H1 (cell line): ENCODE measurements at regions not wholly inside any gene's neighbourhood (a gene's known extent, or its start where the extent isn't known, plus 50 kb on each side); places are given as distances from the start of the nearest gene placed in this dataset.

Experiments used
- CTCF ChIA-PET: fragments of 300-600 bp; sonication (Branson Sonifier 250); formaldehyde crosslinking; loops from one replicate; lab custom pipeline; 2021; ENCODE audit not compliant: partially characterized antibody; lab: Charles Lee
- POLR2A ChIA-PET: fragments of 300-600 bp; sonication (Branson Sonifier 250); formaldehyde crosslinking; loops from one replicate; lab custom pipeline; 2021; ENCODE audit warnings: inconsistent platforms; ENCODE audit not compliant: partially characterized antibody; lab: Charles Lee
- DNase-seq, 2 experiments: peaks; one replicate each; pipeline versions ENCODE4 v3.0.0 to v3.0.0-alpha.2; 2010 to 2022; ENCODE audit warnings: low spot score in 2 of 2, low read depth in 1 of 2, mixed read lengths in 1 of 2
- FAIRE-seq: peaks from 2 replicates; lab custom pipeline; 2011; peaks lifted over from hg19 to GRCh38; lab: Jason Lieb, UNC
- H2AFZ ChIP-seq: 2 replicates; pipeline ENCODE4 v1.8.1; 2012; ENCODE audit warnings: low read length, inconsistent platforms
- H2AK5ac ChIP-seq: 2 replicates; pipeline ENCODE4 v1.6.1; 2013; ENCODE audit warnings: low read depth, low read length
- H2BK120ac ChIP-seq: replicated peaks from 2 replicates; pipeline ENCODE3; 2013; ENCODE audit warnings: low read depth, low read length, inconsistent platforms
- H2BK12ac ChIP-seq: 2 replicates; pipeline ENCODE4 v1.6.1; 2013; ENCODE audit warnings: low read depth, low read length
- H2BK15ac ChIP-seq: 2 replicates; pipeline ENCODE4 v1.6.1; 2013; ENCODE audit warnings: low read length
- H2BK20ac ChIP-seq: 2 replicates; pipeline ENCODE4 v1.6.1; 2013; ENCODE audit warnings: low read length
- H2BK5ac ChIP-seq: 2 replicates; pipeline ENCODE4 v1.6.1; 2013; ENCODE audit warnings: low read depth, low read length
- H3K14ac ChIP-seq: 2 replicates; pipeline ENCODE4 v1.6.1; 2013; ENCODE audit warnings: inconsistent platforms; ENCODE audit not compliant: insufficient read length
- H3K18ac ChIP-seq: 2 replicates; pipeline ENCODE4 v1.6.1; 2013; ENCODE audit warnings: low read length; ENCODE audit errors: extremely low read depth
- H3K23ac ChIP-seq: 2 replicates; pipeline ENCODE4 v1.6.1; 2013; ENCODE audit warnings: inconsistent platforms; ENCODE audit not compliant: insufficient read length
- H3K23me2 ChIP-seq: 2 replicates; pipeline ENCODE4 v1.6.1; 2013; ENCODE audit warnings: low read depth, low read length
- H3K27ac ChIP-seq: 2 replicates; pipeline ENCODE4 v1.6.1; 2011; ENCODE audit warnings: low read depth, low read length, inconsistent platforms
- H3K27me3 ChIP-seq, 4 experiments: replicated peaks in 1 of 4; 1 replicate in 1 of 4; 2 replicates in 3 of 4; pipeline versions ENCODE4 v1.6.1 to v1.8.1; 2011 to 2013; ENCODE audit warnings: low read length in 3 of 4, mild to moderate bottlenecking in 3 of 4, inconsistent platforms in 2 of 4, mixed read lengths in 2 of 4, moderate library complexity in 1 of 4; ENCODE audit not compliant: control insufficient read depth in 3 of 4, insufficient read depth in 3 of 4; ENCODE audit errors: extremely low read depth in 1 of 4
- H3K36me3 ChIP-seq, 4 experiments: 2 replicates each; pipeline versions ENCODE4 v1.6.1 to v1.8.1; 2011 to 2013; ENCODE audit warnings: mild to moderate bottlenecking in 4 of 4, low read length in 3 of 4, moderate library complexity in 2 of 4, control low read depth in 1 of 4, inconsistent platforms in 1 of 4; ENCODE audit not compliant: insufficient read depth in 4 of 4, control insufficient read depth in 2 of 4
- H3K4ac ChIP-seq: replicated peaks from 2 replicates; pipeline ENCODE3; 2013; ENCODE audit warnings: low read length, low read depth, mixed read lengths, inconsistent platforms; ENCODE audit not compliant: insufficient read length
- H3K4me1 ChIP-seq, 4 experiments: replicated peaks in 1 of 4; 1 replicate in 1 of 4; 2 replicates in 3 of 4; pipeline versions ENCODE4 v1.6.1 to v1.8.1; 2011 to 2013; ENCODE audit warnings: low read length in 3 of 4, inconsistent platforms in 2 of 4, mixed read lengths in 1 of 4; ENCODE audit not compliant: insufficient read depth in 4 of 4, control insufficient read depth in 3 of 4
- H3K4me2 ChIP-seq, 2 experiments: 2 replicates each; pipeline versions ENCODE4 v1.6.1 to v1.8.1; 2011 to 2013; ENCODE audit warnings: low read depth in 2 of 2, low read length in 2 of 2, control low read depth in 1 of 2, inconsistent platforms in 1 of 2, mild to moderate bottlenecking in 1 of 2; ENCODE audit not compliant: insufficient read depth in 1 of 2
- H3K4me3 ChIP-seq, 4 experiments: fragments of 200-600, 300-600 bp in 1 of 4; sonication (generic), shearing (Covaris generic), sonication (Bioruptor Twin) in 1 of 4; 2 replicates each; pipeline versions ENCODE4 v1.5.1 to v1.8.1; 2011 to 2016; ENCODE audit warnings: low read length in 4 of 4, low read depth in 3 of 4, control low read depth in 2 of 4, inconsistent platforms in 2 of 4, mild to moderate bottlenecking in 2 of 4, mixed read lengths in 1 of 4, moderate library complexity in 1 of 4; ENCODE audit not compliant: insufficient read depth in 2 of 4; ENCODE audit errors: extremely low read depth in 1 of 4
- H3K56ac ChIP-seq: replicated peaks from 2 replicates; pipeline ENCODE3; 2013; ENCODE audit warnings: low read depth, mild to moderate bottlenecking, mixed read lengths, low read length, inconsistent platforms; ENCODE audit not compliant: insufficient read length
- H3K79me1 ChIP-seq: 2 replicates; pipeline ENCODE4 v1.6.1; 2013; ENCODE audit warnings: low read depth, low read length, control low read depth
- H3K79me2 ChIP-seq, 2 experiments: 2 replicates each; pipeline versions ENCODE4 v1.6.1 to v1.8.1; 2012 to 2013; ENCODE audit warnings: low read length in 2 of 2, mild to moderate bottlenecking in 2 of 2, inconsistent platforms in 1 of 2; ENCODE audit not compliant: insufficient read depth in 2 of 2, control insufficient read depth in 1 of 2
- H3K9ac ChIP-seq, 4 experiments: replicated peaks in 1 of 4; 1 replicate in 1 of 4; 2 replicates in 3 of 4; pipeline versions ENCODE4 v1.6.1 to v1.8.1; 2011 to 2013; ENCODE audit warnings: low read depth in 3 of 4, low read length in 3 of 4, control low read depth in 2 of 4, mild to moderate bottlenecking in 2 of 4, moderate library complexity in 2 of 4, inconsistent platforms in 1 of 4; ENCODE audit errors: extremely low read depth in 1 of 4
- H3K9me3 ChIP-seq, 2 experiments: 2 replicates each; pipeline versions ENCODE4 v1.6.1 to v1.8.1; 2012 to 2013; ENCODE audit warnings: mild to moderate bottlenecking in 2 of 2, moderate library complexity in 2 of 2, control low read depth in 1 of 2, inconsistent platforms in 1 of 2, low read depth in 1 of 2, low read length in 1 of 2, mixed read lengths in 1 of 2; ENCODE audit not compliant: insufficient read depth in 2 of 2
- H4K20me1 ChIP-seq, 2 experiments: replicated peaks in 1 of 2; 2 replicates each; pipeline versions ENCODE3 to v1.8.1; 2011 to 2013; ENCODE audit warnings: inconsistent platforms in 2 of 2, low read length in 2 of 2, mild to moderate bottlenecking in 1 of 2; ENCODE audit not compliant: insufficient read depth in 2 of 2, control insufficient read depth in 1 of 2
- H4K5ac ChIP-seq: 2 replicates; pipeline ENCODE4 v1.6.1; 2013; ENCODE audit warnings: low read length, low read depth, mixed read lengths, inconsistent platforms; ENCODE audit not compliant: insufficient read length
- H4K8ac ChIP-seq: 2 replicates; pipeline ENCODE4 v1.8.0; 2013; ENCODE audit warnings: mild to moderate bottlenecking, moderate library complexity, low read length, inconsistent platforms; ENCODE audit not compliant: insufficient read depth; ENCODE audit errors: extremely low read depth
- H4K91ac ChIP-seq: replicated peaks from 2 replicates; pipeline ENCODE3; 2013; ENCODE audit warnings: low read length, mixed read lengths, inconsistent platforms; ENCODE audit not compliant: insufficient read length
- CTBP2 ChIP-seq: IDR thresholded peaks from 2 replicates; pipeline ENCODE4 v1.7.0; 2011; ENCODE audit warnings: borderline replicate concordance, mild to moderate bottlenecking, moderate library complexity, mixed read lengths, low read length; ENCODE audit not compliant: insufficient read depth, insufficient read length
- JUND ChIP-seq: IDR thresholded peaks from 2 replicates; pipeline ENCODE4 v1.6.1; 2011; ENCODE audit warnings: mild to moderate bottlenecking, improper control_type of control experiment, low read length
- WGBS, 2 experiments: shearing (Covaris generic) in 1 of 2; methylation state at CpG; one replicate each; pipeline versions ENCODE4 v1.1.6 to v1.1.7; 2013 to 2015; ENCODE audit warnings: low lambda C conversion rate in 2 of 2, mixed read lengths in 2 of 2, inconsistent platforms in 1 of 2, low coverage in 1 of 2, missing lambda C conversion rate in 1 of 2; ENCODE audit not compliant: insufficient replicate concordance in 2 of 2, insufficient coverage in 1 of 2, insufficient read length in 1 of 2; ENCODE audit errors: extremely low coverage in 1 of 2, missing lambda C conversion rate in 1 of 2; 5-methylcytosine and 5-hydroxymethylcytosine counted together
- TF ChIP-seq, protein P1 (sequence below): IDR thresholded peaks from 2 replicates; pipeline ENCODE4 v1.6.1; 2011; ENCODE audit warnings: low read depth, mild to moderate bottlenecking, low read length; ENCODE audit not compliant: insufficient read depth

DNA sequence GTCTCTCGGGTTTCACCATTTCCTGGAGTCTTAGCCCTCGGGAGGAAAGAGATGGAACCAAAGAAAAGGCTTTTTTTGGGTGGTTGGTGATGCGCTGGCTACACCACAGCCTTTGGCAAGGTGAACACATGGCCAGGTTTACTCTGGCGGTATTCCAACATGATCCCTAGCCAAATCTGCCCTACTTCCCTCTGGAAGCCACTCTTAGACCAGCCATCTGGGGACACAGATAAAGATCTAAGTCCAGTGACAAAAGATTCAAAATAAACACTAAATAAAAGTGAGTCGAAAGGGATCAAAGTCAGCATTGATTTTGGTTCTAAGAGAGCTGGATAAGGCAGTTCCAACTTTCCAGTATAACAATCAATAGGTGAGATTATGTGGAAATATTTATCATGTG, 694.5 kb downstream of the VRK1 start:
- Histone ChIP-seq H4K91ac (no peak overlapping the region), H2BK12ac (no peak overlapping the region), H3K23ac (no peak overlapping the region), H3K27ac (no peak overlapping the region), H3K27me3 (no peaks in the 10 kb centered on the region), H3K9me3 (no peaks in the 10 kb centered on the region), H2BK120ac (no peak overlapping the region), H2BK5ac (no peak overlapping the region), H3K4me3 (no peak overlapping the region), H3K79me1 (no peaks in the 10 kb centered on the region), H2BK20ac (no peak overlapping the region), H3K4ac (no peak overlapping the region), H3K4me1 (peaks cover 0 to 4% (median under 1%) of the 10 kb centered on the region in 4 experiments; a peak in 2 of 7 replicates), H4K20me1 (no peaks in the 10 kb centered on the region), H3K4me2 (no peak overlapping the region), H2BK15ac (no peak overlapping the region), H4K8ac (no peak overlapping the region), H3K36me3 (no peaks in the 10 kb centered on the region), H3K23me2 (no peaks in the 10 kb centered on the region; the same call in 1 of the 2 replicates), H3K14ac (no peak overlapping the region), H3K79me2 (no peaks in the 10 kb centered on the region), H2AK5ac (no peak overlapping the region), H4K5ac (no peak overlapping the region), H3K18ac (no peak overlapping the region), H2AFZ (no peak overlapping the region), H3K56ac (no peak overlapping the region), H3K9ac (no peak overlapping the region)
- ChIA-PET POLR2A (no interaction called here), CTCF (interaction anchor here (1.1 kb wide), 1 partner anchor 43 kb away, joined by 4 read pairs; no protein-coding TSS in a partner anchor)
- TF ChIP-seq JUND = no peak
- TF ChIP-seq CTBP2 = no peak
- TF ChIP-seq, protein P1, sequence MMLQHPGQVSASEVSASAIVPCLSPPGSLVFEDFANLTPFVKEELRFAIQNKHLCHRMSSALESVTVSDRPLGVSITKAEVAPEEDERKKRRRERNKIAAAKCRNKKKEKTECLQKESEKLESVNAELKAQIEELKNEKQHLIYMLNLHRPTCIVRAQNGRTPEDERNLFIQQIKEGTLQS = no peak
- FAIRE-seq (no peak), DNase-seq (no peak)
- WGBS, 2 experiments = 86% methylated on average over 5 of the region's 5 CpGs; no CpG with 5 or more reads in 1 of the 2 experiments
